ENCODE measurements at regions not wholly inside any gene's neighbourhood (a gene's known extent, or its start where the extent isn't known, plus 50 kb on each side); places are given as distances from the start of the nearest gene placed in this dataset.

DNA sequence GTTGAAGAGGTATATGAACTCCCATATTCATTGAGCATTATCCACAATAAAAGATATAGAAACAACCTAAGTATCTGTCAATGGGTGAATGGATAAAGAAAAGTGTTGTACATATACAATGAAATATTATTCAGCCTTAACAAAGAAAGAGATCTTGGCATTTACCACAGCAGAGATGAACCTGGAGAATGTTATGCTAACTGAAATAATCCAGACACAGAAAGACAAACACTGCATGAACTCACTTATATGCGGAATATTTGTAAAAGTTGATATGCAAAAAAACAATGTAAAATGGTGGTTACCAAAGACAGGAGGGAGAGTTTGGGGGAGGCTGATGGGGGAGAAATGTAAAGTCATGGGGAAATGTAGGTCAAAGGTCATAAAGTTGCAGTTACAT lies 278.7 kb downstream of the ZNF608 start:
- Histone ChIP-seq H3K9ac (no peak overlapping the region), H4K20me1 (ENCODE audit: insufficient read depth) (no peaks in the 10 kb centered on the region), H3K36me3 (ENCODE audit: insufficient read depth) (no peaks in the 10 kb centered on the region), H3K4me3 (IDR thresholded peaks at IDR 0.05; ENCODE audit: insufficient read depth, low read depth, low read length) (no peak overlapping the region), H2AFZ (ENCODE audit: low read depth) (no peak overlapping the region), H3K4me2 (no peak overlapping the region), H3K27ac (no peak overlapping the region), H3K4me1 (ENCODE audit: low read depth, poor library complexity, severe bottlenecking) (no peaks in the 10 kb centered on the region), H3K79me2 (ENCODE audit: insufficient read depth, low read depth) (no peaks in the 10 kb centered on the region), H3K27me3 (ENCODE audit: insufficient read depth, low read depth) (no peaks in the 10 kb centered on the region)
- TF ChIP-seq, protein P1, sequence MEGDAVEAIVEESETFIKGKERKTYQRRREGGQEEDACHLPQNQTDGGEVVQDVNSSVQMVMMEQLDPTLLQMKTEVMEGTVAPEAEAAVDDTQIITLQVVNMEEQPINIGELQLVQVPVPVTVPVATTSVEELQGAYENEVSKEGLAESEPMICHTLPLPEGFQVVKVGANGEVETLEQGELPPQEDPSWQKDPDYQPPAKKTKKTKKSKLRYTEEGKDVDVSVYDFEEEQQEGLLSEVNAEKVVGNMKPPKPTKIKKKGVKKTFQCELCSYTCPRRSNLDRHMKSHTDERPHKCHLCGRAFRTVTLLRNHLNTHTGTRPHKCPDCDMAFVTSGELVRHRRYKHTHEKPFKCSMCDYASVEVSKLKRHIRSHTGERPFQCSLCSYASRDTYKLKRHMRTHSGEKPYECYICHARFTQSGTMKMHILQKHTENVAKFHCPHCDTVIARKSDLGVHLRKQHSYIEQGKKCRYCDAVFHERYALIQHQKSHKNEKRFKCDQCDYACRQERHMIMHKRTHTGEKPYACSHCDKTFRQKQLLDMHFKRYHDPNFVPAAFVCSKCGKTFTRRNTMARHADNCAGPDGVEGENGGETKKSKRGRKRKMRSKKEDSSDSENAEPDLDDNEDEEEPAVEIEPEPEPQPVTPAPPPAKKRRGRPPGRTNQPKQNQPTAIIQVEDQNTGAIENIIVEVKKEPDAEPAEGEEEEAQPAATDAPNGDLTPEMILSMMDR (conservative IDR thresholded peaks at IDR 0.05; ENCODE audit: low read depth, low read length) = no peak

DNA sequence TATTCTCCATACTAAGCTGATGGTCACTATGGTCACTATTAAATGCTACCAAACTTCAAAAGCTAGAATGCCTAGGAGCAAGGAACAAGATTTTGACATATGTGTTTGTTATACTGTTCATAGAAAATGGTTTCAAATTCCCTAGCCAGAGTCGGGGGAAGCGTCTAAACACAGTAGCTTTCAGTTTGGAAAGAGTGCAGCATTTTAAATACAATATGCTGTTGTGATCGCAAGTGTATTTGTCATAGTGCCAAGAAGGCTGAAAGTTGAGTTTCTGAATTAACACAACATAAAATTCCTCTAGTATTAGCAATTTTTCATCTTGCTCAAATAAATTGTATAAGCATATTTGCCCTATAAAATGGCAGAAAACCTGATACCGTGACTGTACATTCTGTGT lies 280.4 kb downstream of the ZNF608 start:
- Histone ChIP-seq H3K4me3 (IDR thresholded peaks at IDR 0.05; ENCODE audit: insufficient read depth, low read depth, low read length) (no peak overlapping the region), H2AFZ (ENCODE audit: low read depth) (no peak overlapping the region), H3K79me2 (ENCODE audit: insufficient read depth, low read depth) (no peaks in the 10 kb centered on the region), H3K27ac (no peak overlapping the region), H3K27me3 (ENCODE audit: insufficient read depth, low read depth) (no peaks in the 10 kb centered on the region), H3K4me2 (no peak overlapping the region), H3K36me3 (ENCODE audit: insufficient read depth) (no peaks in the 10 kb centered on the region), H4K20me1 (ENCODE audit: insufficient read depth) (no peaks in the 10 kb centered on the region), H3K9ac (no peak overlapping the region), H3K4me1 (ENCODE audit: low read depth, poor library complexity, severe bottlenecking) (no peaks in the 10 kb centered on the region)
- TF ChIP-seq, protein P1 (conservative IDR thresholded peaks at IDR 0.05; ENCODE audit: low read depth, low read length) = no peak

- no peak overlapping the region for H3K9ac ChIP-seq
- TF ChIP-seq, protein P1 (conservative IDR thresholded peaks at IDR 0.05; ENCODE audit: low read depth, low read length) = no peak
- no peaks in the 10 kb centered on the region for H3K27me3 ChIP-seq (ENCODE audit: insufficient read depth, low read depth)
- no peaks in the 10 kb centered on the region for H4K20me1 ChIP-seq (ENCODE audit: insufficient read depth)
- no peak overlapping the region for H3K4me3 ChIP-seq (IDR thresholded peaks at IDR 0.05; ENCODE audit: insufficient read depth, low read depth, low read length)
- H3K27ac ChIP-seq = no peak overlapping the region
- H3K4me2 ChIP-seq = no peak overlapping the region
- H3K4me1 ChIP-seq (ENCODE audit: low read depth, poor library complexity, severe bottlenecking) = no peaks in the 10 kb centered on the region
- no peaks in the 10 kb centered on the region for H3K36me3 ChIP-seq (ENCODE audit: insufficient read depth)
- no peaks in the 10 kb centered on the region for H3K79me2 ChIP-seq (ENCODE audit: insufficient read depth, low read depth)
- no peak overlapping the region for H2AFZ ChIP-seq (ENCODE audit: low read depth)
Measured at GRCh38 chr5:124463851-124464250, 282.6 kb downstream of the ZNF608 start.

DNA sequence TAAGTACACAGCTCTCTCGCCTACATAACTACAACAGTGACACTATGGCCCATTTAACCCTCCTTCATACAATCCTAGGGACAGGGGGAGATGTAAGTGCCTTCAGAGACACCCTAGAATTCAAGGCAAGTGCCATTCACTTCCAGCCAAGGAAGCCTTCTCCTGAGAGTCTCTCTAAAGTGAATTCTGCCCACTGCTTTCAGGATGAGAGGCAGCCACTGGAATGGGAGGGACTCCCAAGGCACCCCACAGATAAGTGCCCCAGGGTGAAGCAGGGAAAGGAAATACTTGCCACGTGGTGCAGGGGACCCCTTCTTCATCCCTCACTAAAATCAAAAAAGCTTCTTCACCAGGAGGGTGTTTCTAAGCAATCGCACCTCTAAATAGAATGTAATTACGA lies 283.7 kb downstream of the ZNF608 start:
- H3K9ac ChIP-seq = no peak overlapping the region
- TF ChIP-seq, protein P1 (conservative IDR thresholded peaks at IDR 0.05; ENCODE audit: low read depth, low read length) = no peak
- no peak overlapping the region for H3K4me2 ChIP-seq
- no peaks in the 10 kb centered on the region for H4K20me1 ChIP-seq (ENCODE audit: insufficient read depth)
- H3K36me3 ChIP-seq (ENCODE audit: insufficient read depth) = no peaks in the 10 kb centered on the region
- H3K27ac ChIP-seq = no peak overlapping the region
- no peaks in the 10 kb centered on the region for H3K27me3 ChIP-seq (ENCODE audit: insufficient read depth, low read depth)
- H3K4me1 ChIP-seq (ENCODE audit: low read depth, poor library complexity, severe bottlenecking) = peaks cover 5% of the 10 kb centered on the region
- no peak overlapping the region for H2AFZ ChIP-seq (ENCODE audit: low read depth)
- no peak overlapping the region for H3K4me3 ChIP-seq (IDR thresholded peaks at IDR 0.05; ENCODE audit: insufficient read depth, low read depth, low read length)
- no peaks in the 10 kb centered on the region for H3K79me2 ChIP-seq (ENCODE audit: insufficient read depth, low read depth)
